SU-DHL-6 (cell line): ENCODE measurements at regions not wholly inside any gene's neighbourhood (a gene's known extent, or its start where the extent isn't known, plus 50 kb on each side); places are given as distances from the start of the nearest gene placed in this dataset.

Experiments used
- CTCF ChIP-seq: fragments of 200-600 bp; sonication (generic); IDR thresholded peaks from one replicate; pipeline ENCODE4 v1.5.1; 2017; ENCODE audit warnings: antibody characterized with exemption, mild to moderate bottlenecking, low read length, moderate library complexity; ENCODE audit not compliant: insufficient read depth, poor library complexity, severe bottlenecking
- EZH2phosphoT487 ChIP-seq: fragments of 200-600 bp; sonication (generic), shearing (Covaris generic); conservative IDR thresholded peaks from 2 replicates; pipeline ENCODE4 v1.6.1; 2018; ENCODE audit warnings: mild to moderate bottlenecking, antibody characterized with exemption, low read length, moderate library complexity, mixed read lengths

GRCh38 chr12:89281539-89281867, 70.8 kb downstream of the DUSP6 start:
- TF ChIP-seq CTCF (no peak), EZH2phosphoT487 (no peak)
